Astrocyte (in vitro differentiated cells and primary cell): ENCODE measurements at regions not wholly inside any gene's neighbourhood (a gene's known extent, or its start where the extent isn't known, plus 50 kb on each side); places are given as distances from the start of the nearest gene placed in this dataset.
"Not testable (repeated sequence)": the region's sequence is repeated elsewhere in the genome, so short reads cannot be mapped to it uniquely, and the experiment has no call there.

Experiments used
- EZH2 ChIP-seq: IDR thresholded peaks from 2 replicates; pipeline ENCODE4 v1.6.1; 2012; ENCODE audit warnings: mild to moderate bottlenecking, low read length, inconsistent platforms; ENCODE audit not compliant: insufficient read depth
- TF ChIP-seq, protein P1 (sequence below): IDR thresholded peaks from 2 replicates; pipeline ENCODE4 v1.5.1; 2011; ENCODE audit warnings: low read depth, mild to moderate bottlenecking, inconsistent platforms, low read length, moderate library complexity; ENCODE audit not compliant: insufficient read depth

DNA sequence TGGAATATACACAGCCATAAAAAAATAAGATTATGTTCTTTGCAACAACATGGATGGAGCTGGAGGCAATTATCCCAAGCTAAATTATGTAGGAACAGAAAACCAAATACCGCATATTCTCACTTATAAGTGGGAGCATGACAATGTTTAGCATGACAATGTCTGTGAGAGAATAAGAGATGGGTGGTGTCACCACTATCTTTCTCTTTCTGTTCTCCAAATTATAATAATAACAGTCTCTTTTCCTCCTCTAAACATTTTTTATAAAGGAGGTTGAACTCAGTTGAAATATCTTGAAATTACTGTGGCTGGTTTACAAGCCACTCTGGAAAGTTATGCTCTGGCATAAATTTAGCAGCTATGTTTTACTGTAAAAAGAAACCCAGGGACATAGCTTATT lies 108.4 kb upstream of the NBPF19 start:
- TF ChIP-seq, protein P1, sequence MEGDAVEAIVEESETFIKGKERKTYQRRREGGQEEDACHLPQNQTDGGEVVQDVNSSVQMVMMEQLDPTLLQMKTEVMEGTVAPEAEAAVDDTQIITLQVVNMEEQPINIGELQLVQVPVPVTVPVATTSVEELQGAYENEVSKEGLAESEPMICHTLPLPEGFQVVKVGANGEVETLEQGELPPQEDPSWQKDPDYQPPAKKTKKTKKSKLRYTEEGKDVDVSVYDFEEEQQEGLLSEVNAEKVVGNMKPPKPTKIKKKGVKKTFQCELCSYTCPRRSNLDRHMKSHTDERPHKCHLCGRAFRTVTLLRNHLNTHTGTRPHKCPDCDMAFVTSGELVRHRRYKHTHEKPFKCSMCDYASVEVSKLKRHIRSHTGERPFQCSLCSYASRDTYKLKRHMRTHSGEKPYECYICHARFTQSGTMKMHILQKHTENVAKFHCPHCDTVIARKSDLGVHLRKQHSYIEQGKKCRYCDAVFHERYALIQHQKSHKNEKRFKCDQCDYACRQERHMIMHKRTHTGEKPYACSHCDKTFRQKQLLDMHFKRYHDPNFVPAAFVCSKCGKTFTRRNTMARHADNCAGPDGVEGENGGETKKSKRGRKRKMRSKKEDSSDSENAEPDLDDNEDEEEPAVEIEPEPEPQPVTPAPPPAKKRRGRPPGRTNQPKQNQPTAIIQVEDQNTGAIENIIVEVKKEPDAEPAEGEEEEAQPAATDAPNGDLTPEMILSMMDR: not testable (repeated sequence)
- TF ChIP-seq EZH2: not testable (repeated sequence)
